K562 (cell line): ENCODE measurements at regions not wholly inside any gene's neighbourhood (a gene's known extent, or its start where the extent isn't known, plus 50 kb on each side); places are given as distances from the start of the nearest gene placed in this dataset.
A peak's percentile ranks its signal among the peaks of the same experiment; 100 is the strongest.

ENCODE experiments used
- ATAC-seq: fragments of 200-7000 bp; cut with Tn5 transposase; 3 replicates; pipeline ENCODE4 v1.9.1; 2020; ENCODE audit warnings: moderate library complexity
- BruUV-seq: library from RNA; stranded (reverse); fragments of 400-500 nt; replicated peaks from 2 replicates; lab custom pipeline; 2021; lab: Mats Ljungman, UMichigan
- CTCF ChIA-PET: fragments of 300-600 bp; formaldehyde crosslinking; extraction: SDS; loops from one replicate; lab custom pipeline; 2021; ENCODE audit warnings: low intra/inter-chr PET ratio; lab: Yijun Ruan, JAX
- POLR2A ChIA-PET: fragments of 300-600, 350-650 bp; sonication (Branson Sonifier 250); formaldehyde crosslinking; extraction: SDS; loops from one replicate; lab custom pipeline; 2021; ENCODE audit warnings: antibody characterized with exemption, inconsistent platforms; lab: Yijun Ruan, JAX
- DNase-seq, 4 experiments: peaks; one replicate each; pipeline versions ENCODE4 v3.0.0 to v3.0.0-alpha.2; 2011 to 2018; ENCODE audit warnings: low spot score in 3 of 4, mixed read lengths in 3 of 4; ENCODE audit errors: extremely low read depth in 1 of 4
- FAIRE-seq: peaks from 2 replicates; lab custom pipeline; 2011; peaks lifted over from hg19 to GRCh38; lab: Jason Lieb, UNC
- H2AFZ ChIP-seq: 2 replicates; pipeline ENCODE4 v1.6.0; 2011; ENCODE audit warnings: low read depth, low read length, control low read depth, inconsistent platforms
- H3K27ac ChIP-seq: fragments of 200-600 bp; 3 replicates; pipeline ENCODE4 v1.8.0; 2011; ENCODE audit warnings: low read depth, mild to moderate bottlenecking, control low read depth, inconsistent platforms, low read length, moderate library complexity, mixed read lengths; ENCODE audit errors: extremely low read depth
- H3K27me3 ChIP-seq, 2 experiments: fragments of 300-600 bp in 1 of 2; 2 replicates in 1 of 2; 3 replicates in 1 of 2; pipeline versions ENCODE4 v1.6.0 to v1.8.0; 2011; ENCODE audit warnings: inconsistent platforms in 2 of 2, low read length in 2 of 2, mild to moderate bottlenecking in 1 of 2, mixed read lengths in 1 of 2, moderate library complexity in 1 of 2; ENCODE audit not compliant: control insufficient read depth in 2 of 2, insufficient read depth in 2 of 2
- H3K36me3 ChIP-seq: fragments of 300-600 bp; 3 replicates; pipeline ENCODE4 v1.8.0; 2011; ENCODE audit warnings: mild to moderate bottlenecking, low read length, inconsistent platforms; ENCODE audit not compliant: control insufficient read depth, insufficient read depth
- H3K4me1 ChIP-seq, 2 experiments: fragments of 200-600 bp in 1 of 2; replicated peaks in 1 of 2; 2 replicates in 1 of 2; 3 replicates in 1 of 2; pipeline versions ENCODE4 v1.5.1 to v1.8.0; 2011; ENCODE audit warnings: inconsistent platforms in 2 of 2, low read length in 2 of 2, mild to moderate bottlenecking in 1 of 2, mixed read lengths in 1 of 2, moderate library complexity in 1 of 2; ENCODE audit not compliant: control insufficient read depth in 2 of 2, insufficient read depth in 2 of 2
- H3K4me2 ChIP-seq: 2 replicates; pipeline ENCODE4 v1.6.1; 2011; ENCODE audit warnings: low read length, control low read depth, inconsistent platforms, mixed read lengths; ENCODE audit not compliant: insufficient read depth
- H3K4me3 ChIP-seq: fragments of 200-600 bp; sonication (generic), shearing (Covaris generic); 2 replicates; pipeline ENCODE4 v1.5.1; 2016; ENCODE audit warnings: control low read depth, inconsistent platforms
- H3K79me2 ChIP-seq: fragments of 200-600 bp; 3 replicates; pipeline ENCODE4 v1.8.0; 2011; ENCODE audit warnings: low read length, inconsistent platforms; ENCODE audit not compliant: control insufficient read depth, insufficient read depth
- H3K9ac ChIP-seq, 2 experiments: 2 replicates each; pipeline versions ENCODE4 v1.6.0 to v1.6.1; 2011; ENCODE audit warnings: low read depth in 2 of 2, low read length in 2 of 2, control low read depth in 1 of 2, inconsistent platforms in 1 of 2, mild to moderate bottlenecking in 1 of 2, mixed read lengths in 1 of 2; ENCODE audit not compliant: insufficient read depth in 1 of 2
- H3K9me1 ChIP-seq: one replicate; pipeline ENCODE4 v1.6.0; 2011; ENCODE audit warnings: inconsistent platforms, mild to moderate bottlenecking, low read length, moderate library complexity; ENCODE audit not compliant: control insufficient read depth, insufficient read depth
- H3K9me3 ChIP-seq: replicated peaks from 2 replicates; pipeline ENCODE4 v1.5.1; 2011; ENCODE audit warnings: low read depth, low read length, inconsistent platforms; ENCODE audit not compliant: control insufficient read depth, insufficient read depth
- H4K20me1 ChIP-seq: replicated peaks from 2 replicates; pipeline ENCODE4 v1.6.1; 2011; ENCODE audit warnings: low read length, inconsistent platforms, mixed read lengths; ENCODE audit not compliant: control insufficient read depth, insufficient read depth
- ASH1L ChIP-seq: fragments of 450-650 bp; IDR thresholded peaks from 2 replicates; pipeline ENCODE4 v1.6.1; 2018; ENCODE audit warnings: borderline replicate concordance, mild to moderate bottlenecking, low read depth; ENCODE audit not compliant: partially characterized antibody
- FOXA3 ChIP-seq, 2 experiments: fragments of 450-650 bp in 1 of 2; sonication (generic) in 1 of 2; formaldehyde crosslinking; IDR thresholded peaks in 1 of 2; conservative IDR thresholded peaks in 1 of 2; 2 replicates each; pipeline versions ENCODE4 v1.4.0 to v1.8.0; 2020 to 2022; ENCODE audit warnings: mild to moderate bottlenecking in 2 of 2, missing genetic modification reagents in 1 of 2
- POLR2AphosphoS2 ChIP-seq: IDR thresholded peaks from 2 replicates; pipeline ENCODE4 v1.6.1; 2012; ENCODE audit warnings: low read length, improper control_type of control experiment
- RBM15 ChIP-seq: fragments of 200-400 bp; formaldehyde crosslinking; IDR thresholded peaks from 2 replicates; pipeline ENCODE4 v1.6.1; 2018; ENCODE audit warnings: mild to moderate bottlenecking, low read length, moderate library complexity; ENCODE audit not compliant: insufficient read depth
- WGBS: fragments of 100-300 bp; shearing (Covaris generic); methylation state at CpG from one replicate; pipeline ENCODE4 v1.1.6; 2016; ENCODE audit warnings: low coverage, mixed read lengths; ENCODE audit not compliant: insufficient coverage; ENCODE audit errors: missing lambda C conversion rate; 5-methylcytosine and 5-hydroxymethylcytosine counted together
- in situ Hi-C: fragments of 300-500 bp; cut with MboI; formaldehyde crosslinking; loops from 4 replicates; pipeline ENCODE4 v1.15.0; 2018; ENCODE audit warnings: inconsistent platforms, mixed read lengths
- intact Hi-C: fragments of 100-400 bp; cut with micrococcal nuclease; formaldehyde crosslinking; loops from 2 replicates; pipeline ENCODE4 v1.14.2; 2022
- TF ChIP-seq, protein P1 (sequence below): fragments of 250-450 bp; sonication (Bioruptor Pico); IDR thresholded peaks from 2 replicates; pipeline ENCODE4 v1.5.0; 2021

DNA sequence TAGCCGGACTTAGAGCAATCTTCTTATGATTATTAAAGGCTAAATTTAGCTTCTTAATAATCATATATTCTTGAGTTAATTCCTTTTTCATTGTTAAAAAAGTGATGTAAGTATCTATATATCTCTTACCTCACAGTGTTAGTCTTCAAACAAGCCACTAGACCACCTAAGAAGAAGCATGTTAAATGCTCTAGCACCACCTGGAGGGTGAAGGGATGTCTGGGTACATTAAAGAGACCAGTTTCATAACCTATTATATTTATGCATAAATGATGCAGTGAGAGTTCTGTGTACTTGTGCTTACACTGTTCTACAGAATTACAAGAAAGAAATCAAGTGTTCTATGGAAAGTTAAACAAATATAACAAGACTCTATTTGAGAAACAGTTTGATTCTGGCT, 55.9 kb upstream of the SLCO6A1 start:
- BruUV-seq, result no TSS peak
- Histone ChIP-seq H2AFZ (no peak overlapping the region), H3K9me1 (no peaks in the 10 kb centered on the region), H4K20me1 (no peaks in the 10 kb centered on the region), H3K79me2 (no peaks in the 10 kb centered on the region), H3K27ac (no peak overlapping the region), H3K4me2 (no peak overlapping the region), H3K36me3 (no peaks in the 10 kb centered on the region), H3K4me1 (no peaks in the 10 kb centered on the region), H3K4me3 (no peak overlapping the region), H3K9me3 (no peaks in the 10 kb centered on the region), H3K27me3 (no peaks in the 10 kb centered on the region), H3K9ac (no peak overlapping the region)
- ATAC-seq, result no peak
- intact Hi-C loops, result no loop called here
- in situ Hi-C loops, result no loop called here
- peak in 1 of 4 experiments; percentile 2 for DNase-seq
- no peak for FAIRE-seq
- WGBS, result 0% methylated on average over 1 of the region's 1 CpG
- TF ChIP-seq POLR2AphosphoS2 (no peak), FOXA3 (CRISPR knock-in tag; conservative IDR thresholded peaks at IDR 0.05 in 1 of 2, IDR thresholded peaks at IDR 0.05 in 1 of 2) (no peak), ASH1L (no peak)
- ChIA-PET CTCF (no interaction called here), POLR2A (no interaction called here)

DNA sequence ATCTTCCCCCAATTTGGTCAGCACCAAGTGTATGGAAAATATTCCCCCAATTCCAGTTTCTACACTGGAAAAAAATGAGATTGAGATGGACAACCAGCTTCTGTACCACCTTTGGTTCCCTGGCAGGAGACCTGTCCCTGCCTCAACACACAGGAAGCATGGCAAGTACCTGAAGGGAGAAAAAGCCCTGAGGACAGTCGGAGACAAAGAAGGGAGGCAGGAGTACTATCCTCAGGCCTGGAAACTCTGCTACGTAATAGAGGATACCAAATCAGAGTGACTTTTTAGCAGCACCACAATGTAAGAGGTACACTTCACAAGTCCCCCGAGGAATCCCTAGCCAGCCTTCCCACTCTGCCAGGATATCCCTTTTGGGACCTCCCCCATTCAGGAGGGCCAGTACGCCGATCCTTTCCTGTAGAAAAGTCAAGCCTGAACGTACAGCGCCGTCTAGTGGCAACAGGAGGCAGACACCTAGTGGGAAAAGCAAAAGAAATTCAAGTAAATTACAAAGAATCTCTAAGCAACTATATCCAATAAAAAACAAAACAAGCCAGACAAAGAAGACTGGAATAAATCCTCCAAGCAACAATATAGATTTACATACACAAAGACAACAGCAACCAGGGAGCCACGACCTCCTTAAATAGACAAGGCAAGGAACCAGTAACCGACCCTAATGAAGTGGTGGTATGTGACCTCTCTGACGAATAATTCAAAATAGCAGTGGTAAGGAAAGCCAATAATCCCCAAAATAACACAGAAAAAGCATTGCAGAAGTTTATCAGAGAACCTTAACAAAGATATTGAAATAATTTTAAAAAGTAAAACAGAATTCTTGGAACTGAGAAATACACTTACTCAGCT, 63.3 kb upstream of the SLCO6A1 start:
- H3K9me1 ChIP-seq, result no peaks in the 10 kb centered on the region
- no peak overlapping the region for H2AFZ ChIP-seq
- in situ Hi-C loops, result no loop called here
- H3K36me3 ChIP-seq, result no peaks in the 10 kb centered on the region
- ATAC-seq (peak; percentile 70), FAIRE-seq (no peak), DNase-seq (peak; percentile 10 to 28 (median 16))
- POLR2A ChIA-PET, result no interaction called here
- H3K27me3 ChIP-seq, result no peaks in the 10 kb centered on the region
- intact Hi-C loops, result no loop called here
- no peaks in the 10 kb centered on the region for H4K20me1 ChIP-seq
- no TSS peak for BruUV-seq
- CTCF ChIA-PET, result no interaction called here
- H3K9me3 ChIP-seq, result no peaks in the 10 kb centered on the region
- no peak overlapping the region for H3K27ac ChIP-seq
- no peak overlapping the region for H3K9ac ChIP-seq
- no peaks in the 10 kb centered on the region for H3K79me2 ChIP-seq
- H3K4me3 ChIP-seq, result no peak overlapping the region
- H3K4me2 ChIP-seq, result no peak overlapping the region
- H3K4me1 ChIP-seq, result no peaks in the 10 kb centered on the region
- under 1% methylated on average over 11 of the region's 11 CpGs for WGBS
- TF ChIP-seq, protein P1, sequence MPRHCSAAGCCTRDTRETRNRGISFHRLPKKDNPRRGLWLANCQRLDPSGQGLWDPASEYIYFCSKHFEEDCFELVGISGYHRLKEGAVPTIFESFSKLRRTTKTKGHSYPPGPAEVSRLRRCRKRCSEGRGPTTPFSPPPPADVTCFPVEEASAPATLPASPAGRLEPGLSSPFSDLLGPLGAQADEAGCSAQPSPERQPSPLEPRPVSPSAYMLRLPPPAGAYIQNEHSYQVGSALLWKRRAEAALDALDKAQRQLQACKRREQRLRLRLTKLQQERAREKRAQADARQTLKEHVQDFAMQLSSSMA, result no peak
- TF ChIP-seq RBM15, result no peak
